GM18909 (cell line): ENCODE measurements at regions not wholly inside any gene's neighbourhood (a gene's known extent, or its start where the extent isn't known, plus 50 kb on each side); places are given as distances from the start of the nearest gene placed in this dataset.

Experiments
- ATAC-seq: cut with Tn5 transposase; IDR thresholded peaks from one replicate; pipeline ENCODE4 v1.9.1; 2021; ENCODE audit warnings: mild to moderate bottlenecking; ENCODE audit not compliant: unreplicated experiment, poor library complexity

DNA sequence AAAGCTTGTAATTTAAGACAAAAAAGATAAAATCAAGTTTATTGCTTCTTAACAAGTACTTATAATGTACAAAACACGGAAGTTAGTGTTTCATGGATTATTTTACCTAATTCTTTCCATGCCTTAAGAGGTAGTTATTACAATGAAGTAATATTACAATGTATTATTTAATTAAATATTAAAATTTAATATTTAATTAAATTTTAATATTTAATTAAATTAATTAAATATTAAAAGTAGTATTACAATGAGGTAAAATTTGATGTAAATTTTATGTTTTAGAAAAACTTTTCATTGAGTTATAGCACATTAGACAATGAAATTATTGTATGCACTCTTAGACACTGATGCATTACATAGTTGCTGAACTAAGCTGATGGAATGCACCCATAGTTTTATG is 220.7 kb upstream of the NETO1 start:
- ATAC-seq: no peak

DNA sequence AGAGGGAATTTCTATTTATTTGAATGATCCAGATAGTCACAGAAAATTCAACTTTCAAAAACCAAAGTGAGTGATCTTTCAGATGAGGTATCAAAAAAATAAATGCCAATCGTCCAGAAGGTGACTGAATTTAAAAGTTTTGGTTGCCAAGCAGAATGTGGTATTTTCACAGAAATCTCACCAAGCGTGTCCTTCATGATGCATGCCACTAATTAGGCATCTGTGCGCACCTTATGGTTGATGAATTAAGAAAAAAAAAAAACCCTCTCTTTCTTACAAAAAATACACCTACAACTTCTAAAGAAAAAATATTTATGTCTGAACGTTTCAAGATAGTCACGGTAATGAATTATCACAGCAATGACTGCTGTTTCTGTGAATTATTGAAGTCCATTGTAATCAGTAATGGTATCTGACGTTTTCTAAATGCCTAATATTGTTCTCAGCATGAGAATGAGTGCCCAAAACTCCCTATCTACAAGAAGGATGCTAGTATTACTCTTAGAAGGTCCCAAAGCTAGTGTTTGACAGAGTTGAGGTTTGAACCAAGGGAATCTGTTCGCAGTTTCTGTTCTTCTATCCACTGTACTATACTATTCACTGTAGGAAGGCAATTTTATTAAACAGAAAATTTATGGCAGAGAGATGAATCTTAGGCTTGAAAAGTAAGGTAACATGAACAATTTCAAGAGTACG is 219.6 kb upstream of the NETO1 start:
- ATAC-seq: no peak

DNA sequence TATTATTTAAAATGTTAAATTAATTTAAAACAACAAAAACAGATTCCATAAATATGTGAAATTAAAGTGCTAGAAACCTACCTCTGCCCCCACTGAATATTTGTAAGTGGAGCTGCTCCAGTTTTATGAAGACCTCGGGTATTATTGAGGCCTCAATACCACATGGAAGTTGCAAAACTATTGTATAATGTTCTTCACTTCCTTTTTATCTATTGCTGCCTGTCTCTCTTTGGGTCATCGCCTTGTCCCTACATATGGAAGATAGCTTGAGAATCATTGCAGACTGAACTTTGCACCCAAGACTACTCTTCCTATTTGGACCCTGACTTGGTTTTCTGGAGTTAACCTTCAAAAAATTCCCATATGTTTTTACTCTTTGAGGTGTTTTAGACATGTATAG is 212.1 kb upstream of the NETO1 start:
- no peak for ATAC-seq

DNA sequence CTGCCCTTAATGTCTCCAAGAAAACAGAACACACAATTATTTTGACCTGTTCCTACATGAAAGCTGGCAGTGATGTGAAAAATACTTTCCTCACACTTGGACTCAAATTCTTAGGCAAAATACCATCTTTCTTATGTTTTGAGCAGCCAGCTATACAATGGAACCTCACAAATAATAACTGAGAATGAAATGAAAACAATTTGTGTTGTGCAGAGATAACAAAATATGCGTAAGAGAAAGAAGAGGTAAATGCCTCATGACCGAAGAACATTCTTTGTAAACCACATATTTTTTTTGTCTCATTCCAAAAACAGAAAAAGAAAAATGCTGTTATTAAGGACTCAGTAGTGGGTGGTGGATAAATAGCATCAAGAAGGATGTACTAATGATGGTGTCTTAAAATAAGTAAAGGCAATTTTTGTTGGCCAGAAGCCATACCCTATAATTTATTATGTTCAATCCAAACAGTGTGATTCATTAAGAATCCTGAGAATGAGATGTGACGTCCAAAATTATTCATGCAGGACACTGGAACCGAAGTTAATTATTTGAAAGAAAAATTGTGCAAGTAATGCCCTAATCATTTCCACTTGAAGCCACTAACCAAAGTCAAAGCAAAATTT is 193.0 kb upstream of the NETO1 start:
- no peak for ATAC-seq

DNA sequence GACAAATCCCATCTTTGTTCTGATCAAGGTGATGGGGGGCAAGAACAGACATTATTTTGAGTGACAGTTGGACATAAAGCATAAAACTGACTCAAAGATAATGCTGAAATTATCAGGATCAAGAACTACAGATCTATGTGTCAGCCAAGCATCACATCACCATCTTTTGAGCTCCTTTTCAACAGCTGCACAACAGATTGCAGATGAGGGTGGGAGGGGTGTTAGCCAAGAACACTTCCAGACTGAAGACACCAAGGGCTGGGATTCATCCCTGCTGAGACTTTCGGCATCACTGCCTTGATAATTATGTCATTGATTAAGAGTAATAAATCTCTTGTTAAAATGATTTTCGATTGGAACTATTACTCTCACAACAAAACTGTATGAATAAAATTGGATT is 191.5 kb upstream of the NETO1 start:
- ATAC-seq: no peak

DNA sequence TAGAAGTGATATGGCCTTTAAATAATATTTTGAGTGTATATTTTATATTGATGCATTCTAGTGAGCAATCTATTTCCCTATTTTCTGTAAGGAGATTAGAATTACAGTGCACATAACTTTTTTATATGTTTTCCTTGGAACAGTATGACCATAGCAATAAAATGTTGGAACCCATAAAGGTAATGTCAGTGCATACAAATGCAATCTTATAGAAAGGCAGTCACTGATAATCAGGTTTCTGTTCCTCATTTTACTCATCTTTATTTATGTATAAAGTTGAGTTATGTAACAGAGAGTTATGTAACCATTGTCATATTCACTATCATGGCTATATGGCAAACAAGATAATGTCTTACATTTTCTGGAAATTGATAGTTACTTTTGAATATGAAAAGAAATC is 179.9 kb upstream of the NETO1 start:
- ATAC-seq: no peak

DNA sequence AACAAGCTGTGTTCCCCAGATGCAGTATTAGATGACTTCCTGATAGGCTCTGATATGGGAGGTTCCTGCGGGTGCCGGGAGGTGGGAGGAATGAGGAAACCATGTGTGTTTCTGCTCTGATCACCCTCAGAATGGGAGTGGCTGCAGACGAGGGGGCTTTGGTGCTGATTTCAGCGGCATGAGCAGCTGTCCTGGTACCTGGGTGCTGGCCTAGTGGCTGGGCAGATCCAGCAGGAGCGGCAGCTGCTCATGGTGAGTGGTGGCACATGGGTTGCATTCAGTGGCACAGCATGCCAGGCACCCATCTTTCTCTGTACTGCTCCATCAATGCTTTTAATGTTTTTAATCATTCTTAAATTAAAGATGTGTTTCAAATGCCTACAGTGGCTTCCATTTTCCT is 177.2 kb upstream of the NETO1 start:
- no peak for ATAC-seq

DNA sequence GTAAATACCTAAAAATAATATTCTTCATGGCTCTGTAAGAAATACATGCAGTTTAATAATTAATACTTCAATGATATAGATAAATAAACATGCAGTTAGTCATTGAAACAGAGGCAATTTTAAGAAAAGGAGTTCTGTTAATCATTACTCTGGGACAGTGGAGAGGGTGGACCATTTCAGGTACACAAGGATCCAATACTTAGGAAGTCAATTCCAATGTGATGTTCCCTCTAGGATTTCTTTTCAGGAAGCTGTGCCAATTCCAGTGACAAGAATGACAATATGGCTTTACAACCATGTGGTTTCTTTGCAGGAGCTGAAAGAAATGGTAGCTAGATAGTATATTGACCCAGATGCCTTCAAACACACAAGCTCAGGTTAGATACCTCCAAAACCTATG is 175.8 kb upstream of the NETO1 start:
- no peak for ATAC-seq

DNA sequence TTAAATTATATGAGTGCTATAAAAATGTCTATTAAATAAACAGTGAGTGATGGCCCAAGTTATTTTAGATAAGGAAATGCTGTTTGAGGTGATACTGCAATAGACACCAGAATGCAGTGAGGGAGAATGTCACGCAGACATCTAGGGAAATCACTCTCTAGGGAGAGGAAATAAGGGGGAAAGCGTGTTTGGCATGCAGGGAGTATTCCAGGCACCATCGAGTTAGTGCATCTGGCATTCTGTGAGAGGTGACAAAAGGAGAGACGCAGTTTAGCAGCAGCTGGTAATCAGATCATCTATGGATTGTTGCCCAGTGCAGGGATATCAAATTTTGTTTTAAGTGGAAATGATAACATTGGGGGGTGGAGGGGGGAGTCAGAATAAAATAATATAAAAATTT is 175.4 kb upstream of the NETO1 start:
- ATAC-seq: no peak

DNA sequence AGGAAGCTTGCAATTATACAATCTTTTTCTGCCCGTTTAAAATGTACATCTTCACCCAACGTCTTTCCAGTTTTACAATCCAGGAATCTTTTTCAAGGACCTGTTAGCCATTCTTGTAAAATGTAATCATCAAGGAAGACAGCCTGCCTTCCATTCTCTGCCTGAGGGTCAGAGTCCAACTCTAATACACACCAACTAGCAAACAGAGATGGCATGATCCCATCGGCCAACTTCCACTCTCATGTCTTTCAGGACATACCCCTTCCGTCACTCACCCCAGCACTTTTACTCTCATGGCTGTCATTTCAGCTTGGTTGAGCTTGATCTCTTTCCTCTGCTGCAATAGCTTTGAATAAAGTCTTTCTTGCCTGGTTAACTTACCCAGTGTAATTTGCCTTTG is 172.5 kb upstream of the NETO1 start:
- ATAC-seq: no peak

DNA sequence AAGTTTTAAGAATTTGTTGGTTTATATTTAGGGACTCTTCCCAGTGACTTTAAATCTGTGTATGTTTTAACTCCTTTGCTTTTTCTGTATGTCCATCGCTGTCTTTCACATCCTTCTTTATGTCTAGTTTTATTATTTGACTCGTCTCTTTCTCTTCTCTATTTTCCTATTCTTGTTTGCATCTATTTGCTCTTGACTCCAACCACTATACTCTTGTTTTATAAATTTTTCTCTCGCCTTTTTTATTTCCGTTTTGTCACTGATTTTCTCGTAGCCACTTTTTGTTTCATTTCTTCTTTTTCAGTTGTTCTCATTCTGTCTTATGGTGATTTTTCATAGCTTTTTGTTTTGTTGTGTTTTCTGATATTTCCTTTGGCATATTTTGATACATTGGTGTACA is 170.5 kb upstream of the NETO1 start:
- peak; percentile 44 for ATAC-seq

DNA sequence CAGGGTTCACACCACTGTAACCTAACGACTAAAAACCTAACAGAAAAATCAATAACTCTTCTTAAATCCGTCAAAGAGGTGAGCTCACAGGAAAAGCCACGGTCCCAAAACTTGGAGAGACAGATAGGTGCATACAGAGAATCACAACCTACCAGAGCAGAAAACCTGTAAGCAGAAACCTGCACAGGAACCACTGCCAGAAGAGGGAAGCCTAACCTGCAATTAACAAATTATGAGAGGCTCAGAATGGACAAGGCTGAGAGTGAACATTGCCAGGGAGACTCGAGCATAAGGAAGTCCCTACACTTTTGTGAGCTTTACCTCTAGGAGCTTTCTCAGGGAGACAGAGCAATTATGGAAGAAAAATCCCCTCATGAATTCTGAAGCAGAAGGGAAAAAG is 156.2 kb upstream of the NETO1 start:
- ATAC-seq: no peak

DNA sequence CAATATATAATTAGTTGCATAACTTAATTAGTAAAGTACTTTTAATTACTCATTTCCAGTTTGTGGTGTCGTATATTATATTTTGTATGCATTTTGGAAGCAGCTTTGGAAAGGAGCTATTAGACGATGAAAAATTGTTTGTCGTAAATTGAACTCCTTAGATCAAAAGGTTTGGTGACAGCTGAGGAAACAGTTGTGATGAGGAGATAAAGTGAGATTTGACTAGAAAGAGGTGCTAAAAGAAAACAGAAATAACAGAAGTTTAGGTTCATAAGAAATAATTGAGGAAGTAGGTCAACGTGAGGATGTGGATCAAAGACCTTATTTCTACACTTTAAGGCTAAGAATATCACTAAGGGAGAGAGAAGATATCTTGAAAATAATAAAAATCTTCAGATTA is 141.9 kb upstream of the NETO1 start:
- no peak for ATAC-seq

DNA sequence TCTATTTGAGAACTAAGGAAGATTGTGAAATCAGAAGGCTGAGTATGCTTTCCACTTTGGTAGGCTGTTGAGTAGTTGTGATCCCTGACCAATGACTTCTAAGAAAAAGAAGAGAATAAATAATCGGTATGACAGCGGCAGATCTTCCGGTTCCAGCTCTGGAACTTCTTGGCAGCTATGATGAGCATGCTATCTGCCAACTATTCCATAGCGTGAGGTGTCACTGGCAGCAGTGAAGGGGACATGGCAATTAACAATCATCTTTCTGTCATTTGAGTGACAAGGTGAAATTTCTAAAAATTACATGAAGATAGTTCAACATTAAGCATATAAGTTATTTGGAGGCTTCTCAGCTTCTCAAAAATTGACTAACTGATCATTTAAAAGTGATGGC is 140.1 kb upstream of the NETO1 start:
- no peak for ATAC-seq

DNA sequence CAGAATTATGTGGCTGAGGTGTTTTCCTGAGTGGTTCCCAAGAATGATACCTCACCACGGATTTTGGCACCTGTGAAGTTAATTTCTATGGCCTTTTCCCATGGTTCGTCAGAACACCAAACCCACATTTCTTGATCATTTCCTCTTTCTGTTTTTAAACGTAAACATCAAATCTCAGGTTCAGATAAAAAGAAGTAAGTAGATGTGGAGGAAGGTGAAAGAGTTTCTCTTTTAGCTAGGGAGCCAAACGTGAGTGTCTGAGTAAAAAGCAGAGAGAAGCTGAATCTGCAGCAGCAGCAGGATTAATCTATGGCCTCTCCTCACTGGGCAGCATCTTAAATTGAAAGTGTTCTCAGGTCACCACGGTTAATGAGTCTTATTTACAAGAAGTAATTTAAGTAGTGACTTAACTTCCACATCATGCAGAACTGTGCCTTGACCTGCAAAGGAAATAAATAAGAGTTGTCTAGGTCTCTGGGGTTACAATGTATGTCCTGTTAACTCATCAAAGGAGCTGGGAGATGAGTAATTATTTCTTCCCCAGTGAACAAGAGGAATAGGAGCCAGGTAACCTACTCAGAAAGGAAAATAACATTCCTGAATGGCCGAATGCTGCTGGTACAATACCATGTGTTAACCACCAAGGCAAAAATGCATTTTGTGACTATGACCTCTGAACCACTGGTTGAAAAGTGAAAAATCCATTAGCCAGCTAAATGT is 139.6 kb upstream of the NETO1 start:
- peak; percentile 59 for ATAC-seq

DNA sequence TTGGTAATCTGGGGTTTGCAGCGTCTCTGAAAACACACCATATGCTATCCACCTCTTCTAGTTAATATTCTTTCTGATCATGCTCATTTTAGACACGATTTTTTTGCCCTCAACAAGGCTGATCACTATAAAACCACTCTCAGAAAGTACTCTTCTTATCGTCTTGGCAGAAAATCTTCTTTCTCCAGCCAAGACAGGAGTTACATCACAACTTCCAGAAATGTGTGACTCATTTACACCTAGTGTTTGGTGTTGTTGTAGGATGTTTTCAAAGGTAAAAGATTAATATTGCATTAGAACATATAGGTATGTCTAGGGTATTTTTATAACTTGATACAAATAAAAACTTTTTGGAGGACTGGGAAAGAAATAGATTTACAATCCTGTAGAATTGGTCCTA is 138.5 kb upstream of the NETO1 start:
- ATAC-seq: no peak

DNA sequence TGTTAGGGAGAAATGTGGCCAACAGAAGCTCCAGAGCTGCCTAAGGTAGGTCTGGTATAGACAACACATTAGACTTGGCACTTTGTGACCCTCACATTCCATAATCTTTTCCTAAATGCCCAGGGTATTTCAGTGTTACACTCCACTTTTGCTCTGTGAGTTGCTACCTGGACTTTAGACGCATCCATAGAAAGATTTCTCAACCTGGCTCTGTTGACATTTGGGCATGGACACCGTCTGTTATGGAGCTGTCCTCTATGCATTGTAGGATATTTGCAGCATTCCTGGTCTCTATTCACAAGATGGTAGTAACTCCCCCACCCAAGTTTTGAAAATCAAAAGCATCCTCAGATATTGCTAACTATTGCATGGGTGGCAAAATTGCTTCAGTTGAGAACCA is 136.5 kb upstream of the NETO1 start:
- ATAC-seq: no peak

DNA sequence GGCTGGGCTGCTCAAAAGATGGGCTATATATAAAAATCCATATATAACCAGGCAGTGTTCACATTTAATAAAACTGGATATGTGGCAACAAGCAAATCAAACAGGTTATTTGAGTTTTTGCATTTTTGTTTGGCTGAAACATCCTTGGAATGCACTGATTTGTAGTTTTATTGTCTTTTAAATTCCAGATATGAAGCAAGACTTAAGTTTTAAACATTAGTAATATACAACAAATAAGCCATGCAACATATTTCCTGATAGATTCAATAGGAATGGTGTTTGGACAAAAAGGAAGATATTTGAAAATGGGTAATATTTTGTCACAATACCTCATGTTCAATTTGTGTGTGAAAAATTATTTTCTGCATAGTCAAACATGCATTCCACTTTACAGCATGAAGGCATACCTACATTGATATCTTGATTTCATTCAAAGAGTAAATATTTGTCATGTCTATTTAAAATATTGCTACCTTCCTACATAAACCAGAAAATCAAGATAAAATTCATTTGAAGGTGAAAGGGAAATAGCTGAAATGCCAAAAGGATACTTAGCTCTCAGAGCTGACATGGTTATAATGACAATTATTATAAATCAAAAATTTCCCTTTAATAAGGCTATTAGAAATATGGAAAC is 132.3 kb upstream of the NETO1 start:
- no peak for ATAC-seq

DNA sequence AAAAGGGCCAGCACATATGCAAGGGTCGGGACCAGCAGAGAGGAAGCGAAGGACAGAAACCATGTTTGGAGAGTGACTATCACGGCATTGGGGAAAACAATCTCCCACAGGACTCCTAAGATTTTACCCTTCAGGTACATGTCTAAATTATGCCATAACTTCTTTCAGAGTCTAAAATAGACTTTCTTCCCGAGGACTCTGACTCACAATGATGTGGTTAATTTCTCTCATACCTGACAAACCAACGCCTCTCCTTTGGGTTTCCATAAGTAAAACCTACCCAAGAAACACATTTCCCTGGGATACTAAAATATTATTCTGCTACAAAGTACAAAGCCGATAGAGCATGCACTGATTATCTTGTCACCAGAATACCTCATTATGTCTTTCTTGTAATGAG is 127.8 kb upstream of the NETO1 start:
- no peak for ATAC-seq

DNA sequence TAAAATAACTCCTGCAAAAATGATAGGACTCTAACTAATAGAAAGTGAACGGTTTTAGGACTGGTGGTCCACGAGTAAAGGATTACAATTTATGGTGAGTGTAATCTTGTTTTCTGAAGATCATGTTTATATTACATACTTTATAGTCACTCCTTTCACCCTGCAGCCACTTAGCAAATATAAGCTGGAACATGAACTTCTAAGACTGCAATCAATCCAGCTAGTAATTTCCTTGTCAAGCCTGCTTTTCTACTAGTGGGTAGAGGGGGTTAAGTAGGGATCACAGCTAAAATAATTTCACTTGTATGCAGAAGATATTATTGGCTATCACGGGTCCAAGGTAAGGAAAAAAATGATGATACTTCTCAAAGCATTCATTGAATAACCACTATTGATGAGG is 125.5 kb upstream of the NETO1 start:
- ATAC-seq: no peak

DNA sequence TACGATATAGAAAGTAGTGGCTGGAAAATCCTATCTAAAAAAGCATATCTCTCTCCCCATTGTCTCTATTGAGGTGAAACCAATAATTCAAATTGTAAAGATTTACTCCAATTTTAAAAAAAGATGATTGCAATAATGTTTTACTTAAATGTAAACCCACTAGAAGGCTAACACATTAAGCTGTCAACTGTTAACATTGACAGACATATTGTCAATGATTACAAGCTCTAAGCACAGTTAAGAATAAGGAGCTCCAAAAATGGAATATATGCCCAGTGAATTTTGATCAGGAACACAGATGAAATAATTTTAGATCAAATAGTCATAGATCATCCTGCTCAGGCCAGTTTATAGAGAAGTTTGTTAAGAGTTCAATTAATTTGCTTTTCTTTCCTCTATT is 123.6 kb upstream of the NETO1 start:
- no peak for ATAC-seq
